DMS153 (cell line): ENCODE measurements at regions not wholly inside any gene's neighbourhood (a gene's known extent, or its start where the extent isn't known, plus 50 kb on each side); places are given as distances from the start of the nearest gene placed in this dataset.

Source experiments
- DNase-seq: peaks from one replicate; lab custom pipeline; 2025; lab: John Stamatoyannopoulos, UW

DNA sequence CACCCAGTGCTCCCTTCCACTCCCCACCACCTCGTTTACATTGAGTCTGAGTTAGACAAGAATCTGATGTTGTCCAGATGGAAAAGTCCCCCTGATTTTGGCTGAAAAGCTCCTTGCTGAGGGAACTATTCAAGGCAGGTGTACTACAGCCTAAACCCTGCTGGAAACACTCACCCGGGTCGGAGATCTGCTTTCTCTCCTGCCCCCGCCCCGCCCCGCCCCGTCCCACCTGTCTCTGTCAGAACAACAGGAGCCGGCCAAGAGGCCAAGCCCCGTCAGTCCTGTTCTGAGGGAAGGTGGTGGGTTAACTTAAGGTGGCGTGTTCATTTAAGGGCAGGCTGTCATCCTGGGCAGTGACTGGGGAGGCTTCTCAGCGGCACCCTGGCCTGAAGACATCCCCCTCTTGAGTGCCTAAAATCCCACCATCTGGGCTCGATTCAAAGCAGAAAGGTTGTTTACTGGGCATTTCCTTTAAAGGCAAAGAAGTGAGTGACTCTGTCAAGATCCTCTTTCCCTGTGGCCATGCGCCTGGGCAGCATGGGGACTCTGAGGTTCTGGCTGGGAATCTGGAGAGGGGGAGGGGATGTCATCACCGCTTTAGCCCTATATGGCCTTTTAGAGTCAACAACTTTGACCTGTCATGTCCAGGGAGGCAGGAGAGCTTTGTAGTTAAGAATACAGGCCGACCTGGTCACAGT, 71.1 kb upstream of the NEURL1B start:
- no peak for DNase-seq

DNA sequence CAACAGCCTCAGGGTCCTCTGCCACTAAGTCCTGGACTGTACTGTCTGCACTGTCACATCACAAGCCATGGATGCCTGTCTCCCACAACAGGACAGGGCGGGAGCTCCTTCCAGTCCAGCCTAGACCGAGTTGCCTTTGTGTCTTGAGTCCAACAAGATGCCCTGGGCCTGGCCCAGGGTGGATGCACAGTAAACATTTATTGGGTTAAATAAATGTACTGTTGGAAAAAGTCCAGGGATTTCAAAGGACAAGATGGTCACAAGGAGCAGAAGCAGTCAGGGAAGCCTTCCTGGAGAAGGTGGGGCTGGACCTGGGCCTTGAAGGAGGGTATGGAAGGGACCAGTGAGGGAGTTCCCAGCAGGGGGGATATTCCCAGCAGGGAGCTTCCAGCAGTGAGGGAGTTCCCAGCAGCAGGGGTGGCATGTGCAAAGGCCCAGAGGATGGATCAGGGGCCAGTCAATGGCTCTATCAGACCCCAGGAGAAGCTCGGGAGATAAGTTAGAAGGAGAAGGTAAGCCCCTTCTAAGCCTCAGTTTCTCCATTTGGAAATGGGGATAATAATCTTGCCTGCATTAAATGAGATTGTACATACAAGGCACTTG, 72.7 kb upstream of the NEURL1B start:
- no peak for DNase-seq

DNA sequence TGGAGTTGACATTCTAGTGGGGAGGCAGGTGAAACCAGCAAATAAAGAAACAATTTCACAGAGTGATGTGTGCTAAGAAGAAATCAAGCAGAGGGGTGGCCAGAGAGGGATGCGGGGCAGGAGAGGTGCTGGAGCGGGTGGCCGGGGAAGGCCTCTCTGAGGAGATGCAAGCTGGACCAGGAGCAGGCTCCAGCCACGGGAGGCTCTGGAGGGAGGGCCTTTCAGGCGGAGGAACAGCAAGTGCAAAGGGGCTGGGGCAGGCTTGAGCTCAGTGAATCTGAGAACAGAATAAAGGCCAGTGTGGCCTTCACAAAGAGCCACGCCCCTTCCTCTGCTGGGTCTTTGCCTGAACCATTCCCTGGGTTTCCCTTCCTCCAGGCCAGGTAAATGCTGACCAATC, 73.2 kb upstream of the NEURL1B start:
- DNase-seq, result no peak

DNA sequence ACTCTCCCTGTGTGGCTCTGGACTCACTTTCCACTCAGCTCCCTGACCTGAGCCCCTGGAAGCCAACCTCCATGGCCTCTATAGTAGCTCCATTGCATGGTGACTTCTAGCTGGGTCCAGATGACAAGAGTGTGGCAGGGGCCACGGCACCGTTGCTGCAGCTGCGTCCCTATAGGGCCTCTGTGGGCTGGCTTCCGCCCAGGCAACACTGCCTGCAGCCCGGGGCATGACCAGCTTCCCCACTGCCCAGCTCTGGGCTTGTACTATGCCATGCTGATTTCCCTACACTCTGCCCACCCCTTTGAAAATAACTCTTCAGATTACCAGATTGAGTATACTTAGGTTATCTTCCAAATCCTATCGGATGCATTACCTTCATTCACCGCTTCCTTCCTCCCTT, 73.8 kb upstream of the NEURL1B start:
- DNase-seq, result no peak

DNA sequence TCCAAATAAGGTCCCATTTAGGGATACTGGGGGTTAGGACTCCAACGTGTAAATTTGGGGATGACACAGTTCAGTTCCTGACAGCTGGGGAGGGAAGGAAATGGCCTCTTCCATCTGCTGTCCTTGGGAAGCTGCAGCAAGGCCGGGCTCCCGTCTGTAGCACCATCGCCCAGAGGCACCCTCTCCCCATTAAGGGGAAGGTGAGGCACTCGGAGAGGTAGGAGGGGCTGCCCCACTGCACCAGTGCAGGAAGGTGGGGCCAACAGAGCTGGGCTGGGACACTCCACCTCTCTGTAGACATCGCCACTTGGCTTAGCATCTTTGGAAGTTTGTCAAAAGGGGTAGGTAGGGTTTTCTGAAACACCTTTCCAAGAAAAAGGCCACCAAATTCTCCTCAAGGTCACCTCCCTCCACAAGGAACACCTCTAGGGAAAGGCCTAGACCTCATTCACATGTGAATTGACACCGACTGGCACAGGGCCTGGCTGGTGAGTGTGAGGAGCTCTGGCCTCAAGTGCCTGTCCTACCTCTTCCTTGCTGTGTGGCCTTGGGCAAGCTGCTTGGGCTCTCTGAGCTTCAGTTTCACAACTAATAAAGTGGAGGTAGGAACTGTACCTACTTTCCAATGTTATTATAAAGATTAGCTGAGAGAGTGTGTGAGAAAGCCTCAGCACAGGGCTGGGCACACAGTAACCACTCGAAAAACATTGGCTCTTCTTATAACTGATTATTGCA, 75.0 kb upstream of the NEURL1B start:
- no peak for DNase-seq

DNA sequence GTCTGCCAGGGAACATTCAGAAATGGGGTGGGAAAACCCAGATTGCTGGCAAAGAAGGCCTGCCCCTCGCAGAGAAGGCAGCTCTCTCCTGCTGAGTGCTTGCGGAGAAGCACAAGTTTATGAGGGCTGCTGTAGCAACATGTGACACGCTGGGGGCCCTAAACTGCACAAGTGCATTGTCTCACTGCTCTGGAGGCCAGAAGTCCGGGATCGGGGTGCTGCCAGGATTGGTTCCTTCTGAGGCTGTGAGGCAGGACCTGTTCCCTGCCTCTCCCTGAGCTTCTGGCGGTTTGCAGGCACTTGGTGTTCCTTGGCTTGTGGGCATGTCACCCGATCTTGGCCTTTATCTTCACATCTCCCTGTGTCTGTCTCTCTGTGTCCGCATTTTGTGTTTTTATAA, 75.6 kb upstream of the NEURL1B start:
- no peak for DNase-seq

DNA sequence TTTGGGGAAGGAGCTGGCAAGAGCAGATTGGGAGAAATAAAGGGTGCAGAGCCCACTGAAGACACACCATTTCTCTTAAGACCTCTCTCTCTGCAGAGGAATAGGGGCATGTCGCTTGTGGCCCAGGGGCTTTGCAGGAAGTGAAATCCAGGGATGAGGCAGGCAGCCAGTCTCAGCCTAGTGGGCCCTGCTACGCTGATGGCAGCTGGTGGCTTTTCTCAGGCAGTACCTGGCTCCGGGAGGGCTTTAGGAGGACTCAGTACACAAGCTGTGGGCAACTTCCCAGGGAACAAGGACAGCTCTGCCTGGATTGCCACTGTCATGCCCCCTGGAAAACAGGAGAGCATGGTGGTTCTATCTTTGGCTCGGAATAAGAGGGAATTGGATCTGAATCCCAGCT, 76.2 kb upstream of the NEURL1B start:
- no peak for DNase-seq

DNA sequence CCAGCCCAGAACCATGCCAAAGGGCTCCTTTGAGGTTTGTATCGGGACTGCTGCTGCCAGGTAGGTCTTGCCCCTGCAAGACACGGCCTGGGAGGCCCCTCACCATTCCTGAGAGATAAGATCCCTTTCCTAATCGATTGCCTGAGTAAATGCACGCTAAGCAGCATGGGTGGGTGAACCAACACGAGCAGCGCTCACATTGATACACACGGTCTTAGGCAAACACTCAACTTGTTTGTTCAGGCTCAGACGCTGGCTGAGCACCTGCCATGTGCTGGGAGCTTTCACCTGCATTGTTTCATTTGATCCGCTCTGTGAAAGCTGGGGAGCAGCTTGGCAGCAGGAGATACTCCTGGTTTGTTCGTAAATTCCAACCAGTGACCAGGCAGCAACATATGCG, 76.9 kb upstream of the NEURL1B start:
- peak; percentile 94 for DNase-seq

DNA sequence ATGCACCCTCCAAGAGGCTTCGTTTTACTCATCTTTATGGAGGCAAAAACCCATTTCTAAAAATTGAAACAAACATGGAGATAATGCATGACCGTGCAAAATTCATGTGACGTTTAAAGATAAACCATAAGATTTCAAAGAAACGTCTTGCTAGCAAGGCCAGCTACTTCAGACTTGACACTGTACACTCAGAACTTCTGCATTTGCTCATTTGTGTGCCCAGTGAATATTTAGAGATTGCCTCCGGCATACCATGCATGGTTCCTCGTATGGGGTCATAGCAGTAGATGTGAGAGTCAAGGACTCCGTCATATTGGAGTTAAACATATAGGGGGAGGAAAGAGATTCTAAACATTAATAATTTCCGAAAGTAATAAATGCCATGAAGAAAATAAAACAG, 78.6 kb upstream of the NEURL1B start:
- no peak for DNase-seq

DNA sequence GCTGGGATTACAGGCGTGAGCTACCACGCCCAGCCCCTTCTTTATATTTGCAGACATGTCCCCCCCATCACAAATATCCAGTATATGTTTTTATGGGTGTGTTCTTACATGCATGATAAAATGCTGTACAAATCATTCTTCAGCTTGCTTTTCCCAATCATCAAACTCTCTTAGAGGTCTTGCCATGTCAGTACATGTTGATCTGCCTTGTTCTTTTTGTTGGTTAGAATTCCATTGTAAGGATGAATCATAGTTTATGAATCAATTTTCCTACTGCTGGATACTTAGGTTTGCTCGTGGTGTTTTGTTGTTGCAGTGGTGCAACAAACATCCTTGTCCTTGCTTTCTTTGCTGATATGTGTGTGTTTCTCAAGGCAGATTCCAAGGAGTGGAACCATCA, 79.9 kb upstream of the NEURL1B start:
- no peak for DNase-seq

DNA sequence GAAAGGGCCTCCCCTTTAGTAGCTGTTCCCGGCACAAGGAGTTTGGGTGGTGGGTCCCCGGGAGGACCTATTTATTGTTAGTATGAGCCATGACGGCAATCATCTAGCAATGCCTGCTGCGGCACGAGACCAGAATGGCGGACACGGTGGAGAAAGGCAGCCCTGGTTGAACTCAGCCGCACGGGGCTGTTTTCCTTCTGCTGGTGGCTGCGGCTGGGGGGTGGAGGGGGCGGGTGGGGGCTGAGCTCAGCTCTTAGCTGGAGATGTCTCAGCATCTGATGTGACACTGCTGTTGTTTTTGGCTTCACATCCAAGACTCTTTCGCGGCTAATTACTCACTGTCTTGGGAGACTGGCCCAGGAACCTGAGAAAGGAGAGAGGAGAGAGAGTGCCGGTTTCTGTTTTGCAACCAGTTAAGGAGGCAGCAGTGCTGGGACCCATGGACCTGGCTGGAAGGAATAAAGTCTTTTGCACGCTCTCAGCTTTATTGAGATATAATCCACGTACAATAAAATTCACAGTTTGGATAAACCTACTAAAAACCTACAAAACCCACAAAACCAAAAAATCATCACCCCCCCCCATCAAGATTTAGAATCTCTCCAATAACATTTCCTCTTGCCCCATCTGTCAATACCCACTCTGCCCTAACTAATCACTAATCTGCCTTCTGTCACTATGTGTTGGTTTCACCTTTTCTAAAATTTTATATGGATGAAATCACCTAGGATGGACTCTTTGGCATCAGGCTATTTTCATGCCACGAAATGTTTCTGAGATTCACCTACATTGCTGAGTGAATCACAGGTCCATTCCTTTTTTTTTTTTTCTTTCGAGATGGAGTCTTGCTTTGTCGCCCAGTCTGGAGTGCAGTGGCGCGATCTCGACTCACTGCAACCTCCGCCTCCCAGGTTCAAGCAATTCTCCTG, 81.8 kb upstream of the NEURL1B start:
- DNase-seq, result no peak

DNA sequence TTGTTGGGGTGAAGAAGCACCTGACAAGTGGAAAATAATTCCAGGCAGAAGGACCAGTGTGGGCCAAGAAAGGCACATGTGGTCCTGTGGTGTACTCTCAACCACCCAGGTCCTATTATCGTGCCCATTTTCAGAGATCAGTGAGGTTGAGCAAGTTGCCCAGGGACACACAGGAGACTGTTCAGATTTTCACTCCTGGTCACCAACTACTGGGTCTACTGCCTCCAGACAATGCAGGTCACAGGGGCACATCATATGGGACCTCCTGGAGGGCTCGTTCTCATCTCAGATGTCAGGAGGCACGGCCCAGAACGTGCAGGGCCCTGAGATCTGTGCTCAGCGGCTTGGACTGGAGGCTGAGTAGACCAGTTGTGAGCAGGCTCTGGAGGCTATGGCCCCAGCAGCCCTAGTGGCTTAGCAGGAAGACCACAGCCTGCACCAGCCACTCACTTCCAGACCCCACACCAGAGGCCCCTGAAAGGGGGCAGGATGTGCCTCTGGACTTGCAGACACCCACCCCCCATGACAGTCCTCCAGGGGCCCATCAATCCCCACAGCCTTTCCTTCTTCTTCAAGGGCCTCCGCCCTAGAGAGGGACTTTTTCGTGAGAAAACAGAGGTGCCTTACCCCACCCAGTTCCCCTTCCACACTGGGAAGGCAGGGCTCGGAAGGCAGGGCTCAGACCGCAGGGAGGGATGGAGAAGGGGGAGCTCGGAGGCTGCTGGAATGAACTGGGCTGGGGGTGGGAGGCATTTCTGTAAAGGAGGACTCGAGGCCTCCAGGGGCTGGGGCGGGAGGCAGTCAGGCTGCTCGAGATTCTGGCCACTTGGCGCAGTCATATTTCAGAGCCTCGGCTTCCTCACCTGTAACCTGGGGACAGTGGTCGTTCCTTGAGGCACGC, 82.7 kb upstream of the NEURL1B start:
- no peak for DNase-seq

DNA sequence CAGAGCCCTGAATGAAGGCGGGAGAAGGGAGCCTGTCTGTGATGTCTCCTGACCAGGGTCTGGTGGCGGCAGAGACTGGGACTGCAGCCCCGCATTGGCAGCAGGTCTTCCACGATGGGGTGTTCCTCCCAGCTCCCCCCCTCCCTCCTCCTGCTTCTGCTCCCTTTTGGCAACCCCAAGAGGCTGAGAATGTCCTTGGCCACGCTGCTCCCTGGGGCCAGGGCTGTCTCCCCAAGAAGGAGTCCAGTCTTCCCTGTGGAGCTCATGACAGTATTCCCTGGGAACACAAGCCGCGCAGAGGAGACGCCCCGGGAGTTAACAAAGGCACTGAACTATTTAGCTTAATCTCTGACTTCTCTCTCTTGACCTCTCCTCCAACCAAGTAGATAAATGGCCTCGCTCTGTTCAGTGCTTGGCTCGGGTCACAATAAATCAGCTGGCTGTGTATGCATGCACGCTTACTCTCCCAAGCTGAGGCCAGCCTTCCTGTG, 84.0 kb upstream of the NEURL1B start:
- no peak for DNase-seq

DNA sequence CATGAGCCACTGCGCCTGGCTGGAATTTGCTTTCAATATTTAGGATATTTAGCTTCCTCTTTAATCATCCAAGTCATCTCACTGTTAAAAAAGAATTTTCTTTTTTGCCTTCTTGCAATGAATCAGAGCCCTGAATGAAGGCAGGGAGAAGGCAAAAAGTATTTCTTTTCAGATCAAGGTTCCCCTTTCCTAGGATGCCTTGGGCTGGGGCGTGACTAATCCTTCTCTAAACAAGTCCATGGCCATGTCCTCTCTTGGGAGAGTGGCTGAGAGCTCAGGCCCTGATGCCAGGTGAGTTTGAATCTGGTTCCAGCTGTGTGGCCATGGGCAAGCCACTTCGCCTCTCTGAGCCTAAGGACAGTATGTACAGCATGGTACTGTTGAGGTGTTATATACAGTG, 84.8 kb upstream of the NEURL1B start:
- no peak for DNase-seq

DNA sequence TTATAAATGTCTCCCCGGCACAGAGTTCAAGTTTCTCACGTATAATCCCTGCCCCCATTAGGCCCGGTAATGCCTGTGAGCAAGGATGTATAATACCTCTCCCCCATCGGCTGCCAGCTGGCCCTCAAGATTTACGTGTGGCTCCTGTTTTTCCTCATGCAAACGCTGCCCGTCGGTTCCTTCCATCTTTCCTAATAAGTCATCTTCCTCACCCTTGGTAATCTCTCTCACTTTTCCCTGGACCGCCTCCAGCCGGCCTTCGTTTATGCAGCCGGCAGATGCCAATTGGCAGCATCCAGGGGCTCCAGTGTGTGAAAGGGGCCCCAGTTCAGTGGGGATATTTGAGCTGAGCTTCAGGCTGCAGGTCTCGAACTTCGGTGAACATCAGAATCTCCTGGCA, 86.5 kb upstream of the NEURL1B start:
- no peak for DNase-seq

DNA sequence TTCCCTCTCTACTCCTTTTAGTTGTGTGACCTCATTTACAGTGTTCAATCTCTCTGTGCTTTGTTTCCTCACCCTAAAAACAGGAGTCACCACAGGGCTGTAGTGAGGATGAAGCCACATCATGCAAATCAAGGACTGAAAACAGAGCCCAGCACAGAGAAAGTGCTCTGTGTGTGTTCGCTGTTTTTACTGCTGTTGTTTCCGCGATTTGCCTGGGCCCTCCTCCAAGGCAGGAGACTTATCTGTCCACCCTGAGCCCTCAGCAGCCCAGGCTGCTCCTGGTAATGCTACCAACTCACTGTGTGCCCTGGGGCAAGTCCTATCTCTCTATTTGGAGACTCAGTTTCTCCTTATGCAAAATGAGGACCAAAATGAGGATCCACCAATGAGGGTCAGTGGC, 87.2 kb upstream of the NEURL1B start:
- DNase-seq, result no peak

DNA sequence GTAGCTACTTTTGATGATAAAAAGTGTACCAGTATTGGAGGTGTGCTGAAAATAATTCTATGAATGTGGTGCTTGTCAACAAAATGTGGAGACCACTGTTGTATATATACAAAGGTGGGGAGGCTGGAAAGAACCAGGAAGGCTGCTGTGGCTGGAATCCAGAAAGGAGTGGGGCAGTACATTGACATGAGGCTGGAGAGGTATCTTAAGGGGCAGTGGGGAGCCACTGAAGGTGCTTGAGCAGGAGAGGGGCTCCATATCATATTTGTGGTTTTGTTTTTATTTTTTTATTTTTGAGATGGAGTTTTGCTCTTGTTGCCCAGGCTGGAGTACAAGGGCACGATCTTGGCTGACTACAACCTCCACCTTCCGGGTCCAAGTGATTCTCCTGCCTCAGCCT, 87.9 kb upstream of the NEURL1B start:
- no peak for DNase-seq

DNA sequence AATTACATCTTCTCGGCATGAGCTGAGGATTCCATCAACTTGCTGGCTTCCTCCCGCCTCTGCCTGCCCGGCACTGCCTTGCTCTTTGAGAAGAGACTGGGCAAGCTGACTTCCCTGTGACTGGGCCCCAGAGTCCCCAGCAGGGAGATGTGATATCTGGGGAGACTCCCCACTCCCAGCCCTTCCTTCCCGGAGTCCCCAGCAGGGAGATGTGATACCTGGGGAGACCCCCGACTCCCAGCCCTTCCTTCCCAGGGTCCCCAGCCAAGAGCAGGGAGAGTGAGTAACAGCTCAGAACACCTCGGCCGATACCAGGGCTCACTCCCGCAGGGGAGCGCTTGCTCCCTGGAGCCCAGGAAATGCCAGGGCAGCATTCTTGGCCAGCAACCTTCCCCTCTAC, 90.1 kb upstream of the NEURL1B start:
- no peak for DNase-seq

DNA sequence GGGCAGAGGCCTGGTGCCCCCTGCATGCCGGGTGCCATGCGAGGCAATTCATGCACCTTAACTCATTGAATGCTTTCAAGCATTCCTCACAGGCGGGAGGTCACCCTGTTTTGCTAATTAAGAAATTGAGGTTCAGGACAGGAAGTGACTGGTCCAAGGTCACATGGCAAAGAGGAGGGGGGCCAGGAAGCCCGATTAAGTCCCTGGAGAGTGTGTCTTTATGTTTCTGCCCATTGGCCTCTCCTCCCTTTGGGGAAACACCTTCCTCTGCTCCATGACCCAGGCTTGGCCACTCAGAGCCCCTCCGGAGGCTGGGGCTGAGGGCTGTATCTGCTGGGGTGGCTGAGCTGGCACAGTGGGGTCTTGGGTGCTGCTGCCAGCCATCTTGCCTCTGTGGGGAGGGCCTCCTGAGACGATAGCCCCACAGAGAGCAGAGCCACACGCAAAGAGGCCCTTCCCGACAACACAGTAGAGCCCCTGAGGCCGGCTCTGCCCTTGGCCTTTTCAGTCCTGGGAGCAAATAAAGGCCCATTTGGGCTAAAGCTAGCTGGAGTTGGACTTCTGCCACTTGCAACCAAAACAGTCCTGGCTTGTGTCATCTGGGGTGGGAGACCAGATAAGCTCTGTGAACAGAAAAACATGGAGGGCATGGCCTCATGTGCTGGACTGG, 90.8 kb upstream of the NEURL1B start:
- DNase-seq, result no peak

DNA sequence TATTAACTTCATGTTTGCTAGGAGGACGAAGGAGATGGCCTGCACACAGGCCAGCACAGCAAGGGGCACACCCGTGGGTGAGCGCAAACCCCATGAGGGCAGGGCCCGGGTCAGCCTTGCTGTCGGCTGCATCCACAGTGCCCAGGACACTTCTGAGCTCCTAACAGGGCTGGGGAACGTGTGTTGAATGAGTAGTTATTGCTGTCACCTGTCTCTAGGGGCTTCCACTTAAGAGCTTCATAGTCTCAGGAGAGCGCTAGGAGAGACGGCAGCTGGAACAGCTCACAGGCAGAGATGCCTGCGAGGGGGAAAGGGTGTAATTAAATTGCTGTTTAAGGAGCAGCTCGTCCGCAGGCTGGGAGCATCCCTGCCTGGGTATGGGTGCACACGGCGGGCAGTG, 91.4 kb upstream of the NEURL1B start:
- no peak for DNase-seq
